OCI-LY7 (cell line): ENCODE measurements at regions not wholly inside any gene's neighbourhood (a gene's known extent, or its start where the extent isn't known, plus 50 kb on each side); places are given as distances from the start of the nearest gene placed in this dataset.

Source experiments
- BruUV-seq: library from RNA; stranded (reverse); fragments of 400-500 nt; replicated peaks from 2 replicates; lab custom pipeline; 2021; lab: Mats Ljungman, UMichigan
- CTCF ChIA-PET: fragments of 300-600 bp; sonication (Branson Sonifier 250); formaldehyde crosslinking; loops from one replicate; lab custom pipeline; 2022; ENCODE audit warnings: antibody characterized with exemption; ENCODE audit not compliant: unreplicated experiment; lab: Charles Lee
- POLR2A ChIA-PET: fragments of 300-600 bp; sonication (Branson Sonifier 250); formaldehyde crosslinking; loops from one replicate; lab custom pipeline; 2022; ENCODE audit warnings: antibody characterized with exemption; lab: Charles Lee
- DNase-seq: peaks from one replicate; pipeline ENCODE4 v3.0.0-alpha.2; 2015; ENCODE audit warnings: low spot score
- H2AFZ ChIP-seq: fragments of 200-600 bp; sonication (generic), shearing (Covaris generic); 2 replicates; pipeline ENCODE4 v1.6.1; 2014; ENCODE audit warnings: mild to moderate bottlenecking, antibody characterized with exemption, low read length, moderate library complexity
- H3K27ac ChIP-seq: fragments of 200-600 bp; sonication (generic); 2 replicates; pipeline ENCODE4 v1.5.1; 2014; ENCODE audit warnings: mixed run types, low read depth, mild to moderate bottlenecking, moderate library complexity, low read length, inconsistent platforms; ENCODE audit not compliant: poor library complexity, severe bottlenecking
- H3K36me3 ChIP-seq: fragments of 200-600 bp; sonication (generic); 2 replicates; pipeline ENCODE4 v1.6.1; 2014; ENCODE audit warnings: mild to moderate bottlenecking, antibody characterized with exemption, low read length, moderate library complexity, mixed read lengths; ENCODE audit not compliant: insufficient read depth
- H3K4me1 ChIP-seq: fragments of 200-600 bp; sonication (generic); 2 replicates; pipeline ENCODE4 v1.5.1; 2014; ENCODE audit warnings: mild to moderate bottlenecking, low read length; ENCODE audit not compliant: insufficient read depth, poor library complexity, severe bottlenecking
- H3K4me2 ChIP-seq: fragments of 200-600 bp; sonication (generic); 2 replicates; pipeline ENCODE4 v1.6.1; 2014; ENCODE audit warnings: mild to moderate bottlenecking, low read length
- H3K4me3 ChIP-seq: fragments of 200-600 bp; sonication (generic); 2 replicates; pipeline ENCODE4 v1.5.1; 2014; ENCODE audit warnings: mild to moderate bottlenecking, low read depth, low read length; ENCODE audit not compliant: poor library complexity, severe bottlenecking
- H3K79me2 ChIP-seq: fragments of 200-600 bp; sonication (generic); 2 replicates; pipeline ENCODE4 v1.6.1; 2016; ENCODE audit warnings: low read depth, mild to moderate bottlenecking, low read length, moderate library complexity, mixed read lengths; ENCODE audit not compliant: insufficient read depth
- H3K9me2 ChIP-seq: fragments of 200-600 bp; sonication (generic); 2 replicates; pipeline ENCODE4 v1.6.1; 2016; ENCODE audit warnings: mild to moderate bottlenecking, low read length, mixed read lengths; ENCODE audit not compliant: insufficient read depth
- H3K9me3 ChIP-seq: fragments of 200-600 bp; sonication (generic); 2 replicates; pipeline ENCODE4 v1.6.1; 2014; ENCODE audit warnings: mild to moderate bottlenecking, mixed run types, low read length, mixed read lengths
- H4K20me1 ChIP-seq: fragments of 200-600 bp; sonication (generic); 2 replicates; pipeline ENCODE4 v1.6.1; 2014; ENCODE audit warnings: mild to moderate bottlenecking, antibody characterized with exemption, low read length, moderate library complexity, mixed read lengths; ENCODE audit not compliant: insufficient read depth
- CTCF ChIP-seq: fragments of 200-600 bp; sonication (generic); conservative IDR thresholded peaks from 2 replicates; pipeline ENCODE4 v1.5.1; 2014; ENCODE audit warnings: mild to moderate bottlenecking, antibody characterized with exemption, low read length, moderate library complexity, mixed read lengths
- EZH2phosphoT487 ChIP-seq: fragments of 200-600 bp; sonication (generic); IDR thresholded peaks from 2 replicates; pipeline ENCODE4 v1.6.1; 2018; ENCODE audit warnings: low read depth, borderline replicate concordance, mild to moderate bottlenecking, mixed run types, antibody characterized with exemption, low read length, moderate library complexity, mixed read lengths
- intact Hi-C: fragments of 100-400 bp; cut with micrococcal nuclease; formaldehyde crosslinking; loops from one replicate; pipeline ENCODE4 v1.10.0; 2022; ENCODE audit not compliant: unreplicated experiment

GRCh38 chr14:62156052-62156451, 393.8 kb downstream of the SNAPC1 start:
- no peak for DNase-seq
- ChIA-PET POLR2A (interaction anchor here (0.6 to 0.7 kb wide), 4 partner anchors 10 to 989 kb away, joined by 3 to 5 read pairs (median 3); no protein-coding TSS in a partner anchor), CTCF (no interaction called here)
- no peak for TF ChIP-seq CTCF
- no peak for TF ChIP-seq EZH2phosphoT487
- Histone ChIP-seq H2AFZ (no peak overlapping the region), H3K9me2 (no peaks in the 10 kb centered on the region), H3K27ac (no peak overlapping the region), H4K20me1 (no peaks in the 10 kb centered on the region), H3K9me3 (no peaks in the 10 kb centered on the region), H3K4me1 (no peaks in the 10 kb centered on the region), H3K79me2 (no peaks in the 10 kb centered on the region), H3K4me3 (no peak overlapping the region), H3K4me2 (no peak overlapping the region), H3K36me3 (no peaks in the 10 kb centered on the region)
- intact Hi-C loops, result no loop called here
- no TSS peak for BruUV-seq

- Histone ChIP-seq H2AFZ (no peak overlapping the region), H3K9me3 (no peaks in the 10 kb centered on the region), H3K27ac (no peak overlapping the region), H3K79me2 (no peaks in the 10 kb centered on the region), H3K9me2 (no peaks in the 10 kb centered on the region), H3K4me1 (no peaks in the 10 kb centered on the region), H3K4me2 (no peak overlapping the region), H3K36me3 (no peaks in the 10 kb centered on the region), H3K4me3 (no peak overlapping the region), H4K20me1 (no peaks in the 10 kb centered on the region)
- BruUV-seq, result no TSS peak
- TF ChIP-seq CTCF (no peak), EZH2phosphoT487 (no peak)
- ChIA-PET CTCF (no interaction called here), POLR2A (no interaction called here)
- DNase-seq, result no peak
- intact Hi-C loops, result no loop called here
These were observed 396.6 kb downstream of the SNAPC1 start for GRCh38 chr14:62158779-62159178.

GRCh38 chr14:62159314-62159713, 397.1 kb downstream of the SNAPC1 start:
- no peak for TF ChIP-seq EZH2phosphoT487
- TF ChIP-seq CTCF, result no peak
- H3K4me2 ChIP-seq, result no peak overlapping the region
- intact Hi-C loops, result no loop called here
- CTCF ChIA-PET, result no interaction called here
- H3K36me3 ChIP-seq, result no peaks in the 10 kb centered on the region
- no peaks in the 10 kb centered on the region for H3K4me1 ChIP-seq
- H3K4me3 ChIP-seq, result no peak overlapping the region
- no peak overlapping the region for H2AFZ ChIP-seq
- H3K27ac ChIP-seq, result no peak overlapping the region
- POLR2A ChIA-PET, result no interaction called here
- H3K79me2 ChIP-seq, result no peaks in the 10 kb centered on the region
- H4K20me1 ChIP-seq, result no peaks in the 10 kb centered on the region
- no TSS peak for BruUV-seq
- H3K9me3 ChIP-seq, result no peaks in the 10 kb centered on the region
- no peaks in the 10 kb centered on the region for H3K9me2 ChIP-seq
- no peak for DNase-seq
